NT2/D1 (cell line): ENCODE measurements at regions not wholly inside any gene's neighbourhood (a gene's known extent, or its start where the extent isn't known, plus 50 kb on each side); places are given as distances from the start of the nearest gene placed in this dataset.

Experiments used
- SUZ12 ChIP-seq: IDR thresholded peaks from 2 replicates; pipeline ENCODE4 v1.6.1; 2011; ENCODE audit not compliant: insufficient read length, insufficient read depth; ENCODE audit errors: extremely low read depth
- YY1 ChIP-seq: IDR thresholded peaks from 2 replicates; pipeline ENCODE4 v1.6.1; 2011; ENCODE audit not compliant: insufficient read length, insufficient read depth
- ZNF274 ChIP-seq: IDR thresholded peaks from 2 replicates; pipeline ENCODE4 v1.6.1; 2011; ENCODE audit warnings: mild to moderate bottlenecking, low read depth, low read length

DNA sequence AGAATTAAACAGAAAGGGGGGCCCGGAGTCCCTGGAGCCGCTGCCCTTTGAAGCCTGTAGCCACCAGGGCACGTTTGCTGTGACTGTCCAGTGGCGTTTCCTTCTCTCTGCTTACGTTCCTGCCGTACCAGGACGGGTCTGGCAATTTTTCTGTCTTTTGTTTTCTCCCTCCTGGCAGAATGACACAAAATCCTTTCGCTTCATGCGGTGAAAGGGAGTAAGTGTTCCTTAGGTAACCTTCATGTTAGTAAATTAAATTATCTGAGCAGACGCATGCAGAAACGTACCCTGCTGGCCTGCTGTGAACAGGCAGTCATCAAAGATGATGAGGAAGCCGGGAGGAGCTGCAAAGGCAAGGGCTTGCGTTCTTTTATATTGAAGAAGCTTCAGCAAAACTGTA lies 299.3 kb upstream of the ARGLU1 start:
- TF ChIP-seq YY1 = no peak
- no peak for TF ChIP-seq ZNF274
- TF ChIP-seq SUZ12 = no peak
